Caco-2 (cell line): ENCODE measurements at regions not wholly inside any gene's neighbourhood (a gene's known extent, or its start where the extent isn't known, plus 50 kb on each side); places are given as distances from the start of the nearest gene placed in this dataset.

Source experiments
- BruUV-seq: library from RNA; stranded (reverse); fragments of 400-500 nt; replicated peaks from 2 replicates; lab custom pipeline; 2021; lab: Mats Ljungman, UMichigan
- CTCF ChIA-PET: fragments of 300-600 bp; sonication (Branson Sonifier 250); formaldehyde crosslinking; loops from one replicate; lab custom pipeline; 2022; ENCODE audit warnings: antibody characterized with exemption; lab: Charles Lee
- POLR2A ChIA-PET: fragments of 300-600 bp; sonication (Branson Sonifier 250); formaldehyde crosslinking; loops from one replicate; lab custom pipeline; 2022; ENCODE audit warnings: antibody characterized with exemption; lab: Charles Lee
- DNase-seq, 2 experiments: peaks; one replicate each; pipeline versions ENCODE4 v3.0.0 to v3.0.0-alpha.2; 2020 to 2022
- H3K27me3 ChIP-seq: replicated peaks from 2 replicates; pipeline ENCODE4 v1.6.0; 2011; ENCODE audit warnings: low read length; ENCODE audit not compliant: control insufficient read depth, insufficient read depth
- H3K36me3 ChIP-seq: 2 replicates; pipeline ENCODE4 v1.5.1; 2011; ENCODE audit warnings: low read length; ENCODE audit not compliant: control insufficient read depth, insufficient read depth
- H3K4me1 ChIP-seq: fragments of 250-450 bp; sonication (Bioruptor Pico); 2 replicates; pipeline ENCODE4 v1.5.1; 2020; ENCODE audit warnings: mild to moderate bottlenecking
- H3K4me3 ChIP-seq: 2 replicates; pipeline ENCODE4 v1.5.1; 2011; ENCODE audit warnings: low read depth, mild to moderate bottlenecking, control low read depth, low read length
- H3K9me3 ChIP-seq: fragments of 250-450 bp; sonication (Bioruptor Pico); 2 replicates; pipeline ENCODE4 v1.5.1; 2020; ENCODE audit warnings: mild to moderate bottlenecking, moderate library complexity
- H3K27ac Mint-ChIP-seq: one replicate; pipeline ENCODE4 v1.8.0; 2022; ENCODE audit warnings: mixed read lengths; ENCODE audit not compliant: unreplicated experiment
- H3K27me3 Mint-ChIP-seq: one replicate; pipeline ENCODE4 v1.8.0; 2022; ENCODE audit warnings: mixed read lengths; ENCODE audit not compliant: insufficient read depth, unreplicated experiment
- H3K36me3 Mint-ChIP-seq: one replicate; pipeline ENCODE4 v1.8.0; 2022; ENCODE audit warnings: mild to moderate bottlenecking, mixed read lengths; ENCODE audit not compliant: insufficient read depth, unreplicated experiment
- H3K4me1 Mint-ChIP-seq: one replicate; pipeline ENCODE4 v1.8.0; 2022; ENCODE audit warnings: low read depth, mixed read lengths; ENCODE audit not compliant: unreplicated experiment
- H3K4me3 Mint-ChIP-seq: one replicate; pipeline ENCODE4 v1.8.0; 2022; ENCODE audit warnings: mild to moderate bottlenecking, moderate library complexity, mixed read lengths; ENCODE audit not compliant: unreplicated experiment
- H3K9me3 Mint-ChIP-seq: one replicate; pipeline ENCODE4 v1.8.0; 2022; ENCODE audit warnings: mixed read lengths; ENCODE audit not compliant: unreplicated experiment
- intact Hi-C: fragments of 100-400 bp; cut with micrococcal nuclease; formaldehyde crosslinking; loops from one replicate; pipeline ENCODE4 v1.10.0; 2022; ENCODE audit not compliant: unreplicated experiment
- TF ChIP-seq, protein P1 (sequence below), 2 experiments: fragments of 200-600 bp in 1 of 2; IDR thresholded peaks; 1 replicate in 1 of 2; 2 replicates in 1 of 2; pipeline versions ENCODE4 v1.5.1 to v1.8.0; 2011 to 2022; ENCODE audit warnings: antibody characterized with exemption in 1 of 2, control low read depth in 1 of 2, inconsistent platforms in 1 of 2, low read depth in 1 of 2, low read length in 1 of 2, mild to moderate bottlenecking in 1 of 2, moderate library complexity in 1 of 2; ENCODE audit not compliant: insufficient read depth in 1 of 2, severe bottlenecking in 1 of 2, unreplicated experiment in 1 of 2

DNA sequence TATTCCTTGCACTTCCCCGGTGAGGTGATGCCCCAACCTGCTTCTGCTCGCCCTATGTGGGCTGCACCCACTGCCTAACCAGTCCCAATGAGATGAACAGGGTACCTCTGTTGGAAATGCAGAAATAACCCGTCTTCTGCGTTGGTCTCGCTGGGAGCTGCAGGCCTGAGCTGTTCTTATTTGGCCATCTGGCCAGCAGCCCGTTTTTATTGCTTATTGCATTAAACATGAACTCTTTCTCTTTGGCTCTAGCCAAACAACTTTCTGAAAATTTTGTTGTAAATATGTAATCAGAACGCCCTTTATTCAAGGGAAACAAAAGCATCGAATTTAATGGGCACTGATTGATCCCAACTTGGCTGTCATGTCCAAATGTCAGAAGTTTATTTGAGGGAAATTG, 124.7 kb upstream of the FTMT start:
- peaks cover 17% of the 10 kb centered on the region for H3K4me1 ChIP-seq
- no TSS peak for BruUV-seq
- intact Hi-C loops: no loop called here
- H3K4me3 Mint-ChIP-seq: no peak overlapping the region
- H3K9me3 ChIP-seq: no peaks in the 10 kb centered on the region
- peaks cover 20% of the 10 kb centered on the region for H3K9me3 Mint-ChIP-seq
- no peaks in the 10 kb centered on the region for H3K36me3 ChIP-seq
- CTCF ChIA-PET: no interaction called here
- no peak overlapping the region for H3K27ac Mint-ChIP-seq
- DNase-seq: no peak
- H3K4me1 Mint-ChIP-seq: peaks cover 15% of the 10 kb centered on the region
- POLR2A ChIA-PET: no interaction called here
- no peaks in the 10 kb centered on the region for H3K27me3 ChIP-seq
- TF ChIP-seq, protein P1, sequence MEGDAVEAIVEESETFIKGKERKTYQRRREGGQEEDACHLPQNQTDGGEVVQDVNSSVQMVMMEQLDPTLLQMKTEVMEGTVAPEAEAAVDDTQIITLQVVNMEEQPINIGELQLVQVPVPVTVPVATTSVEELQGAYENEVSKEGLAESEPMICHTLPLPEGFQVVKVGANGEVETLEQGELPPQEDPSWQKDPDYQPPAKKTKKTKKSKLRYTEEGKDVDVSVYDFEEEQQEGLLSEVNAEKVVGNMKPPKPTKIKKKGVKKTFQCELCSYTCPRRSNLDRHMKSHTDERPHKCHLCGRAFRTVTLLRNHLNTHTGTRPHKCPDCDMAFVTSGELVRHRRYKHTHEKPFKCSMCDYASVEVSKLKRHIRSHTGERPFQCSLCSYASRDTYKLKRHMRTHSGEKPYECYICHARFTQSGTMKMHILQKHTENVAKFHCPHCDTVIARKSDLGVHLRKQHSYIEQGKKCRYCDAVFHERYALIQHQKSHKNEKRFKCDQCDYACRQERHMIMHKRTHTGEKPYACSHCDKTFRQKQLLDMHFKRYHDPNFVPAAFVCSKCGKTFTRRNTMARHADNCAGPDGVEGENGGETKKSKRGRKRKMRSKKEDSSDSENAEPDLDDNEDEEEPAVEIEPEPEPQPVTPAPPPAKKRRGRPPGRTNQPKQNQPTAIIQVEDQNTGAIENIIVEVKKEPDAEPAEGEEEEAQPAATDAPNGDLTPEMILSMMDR (IDR thresholded peaks at IDR 0.05; ENCODE audit: insufficient read depth in 1 of 2, low read depth in 1 of 2, low read length in 1 of 2, severe bottlenecking in 1 of 2, unreplicated experiment in 1 of 2): no peak
- no peaks in the 10 kb centered on the region for H3K27me3 Mint-ChIP-seq
- H3K36me3 Mint-ChIP-seq: peaks cover 6% of the 10 kb centered on the region
- no peak overlapping the region for H3K4me3 ChIP-seq

GRCh38 chr5:121731377-121731776, 120.3 kb upstream of the FTMT start:
- CTCF ChIA-PET: no interaction called here
- Histone ChIP-seq H3K27me3 (no peaks in the 10 kb centered on the region), H3K4me1 (no peaks in the 10 kb centered on the region), H3K36me3 (no peaks in the 10 kb centered on the region), H3K4me3 (no peak overlapping the region), H3K9me3 (no peaks in the 10 kb centered on the region)
- DNase-seq: no peak
- Mint-ChIP-seq H3K4me3 (no peak overlapping the region), H3K36me3 (no peaks in the 10 kb centered on the region), H3K27me3 (no peaks in the 10 kb centered on the region), H3K27ac (no peak overlapping the region), H3K9me3 (peaks cover 20% of the 10 kb centered on the region), H3K4me1 (peaks cover 7% of the 10 kb centered on the region)
- POLR2A ChIA-PET: no interaction called here
- TF ChIP-seq, protein P1 (IDR thresholded peaks at IDR 0.05; ENCODE audit: insufficient read depth in 1 of 2, low read depth in 1 of 2, low read length in 1 of 2, severe bottlenecking in 1 of 2, unreplicated experiment in 1 of 2): no peak
- intact Hi-C loops: no loop called here
- no TSS peak for BruUV-seq

DNA sequence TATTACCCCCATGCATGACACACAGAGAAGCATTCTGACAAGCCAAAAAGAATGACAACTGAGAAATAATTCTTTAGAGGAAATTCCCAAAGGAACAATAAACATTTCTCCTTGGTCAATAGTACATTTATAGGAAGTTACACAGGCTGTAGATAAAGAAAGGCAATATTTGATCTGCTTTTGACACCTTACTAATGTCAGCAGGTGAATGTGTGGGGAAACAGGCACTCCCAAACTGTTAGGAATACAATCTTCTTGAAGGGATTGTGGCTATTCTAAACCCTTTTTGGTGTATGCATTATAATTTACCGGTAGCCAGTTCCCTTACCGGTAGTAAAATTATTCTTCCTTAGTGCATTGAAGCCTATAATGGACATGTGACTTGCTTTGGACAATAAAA, 116.1 kb upstream of the FTMT start:
- intact Hi-C loops: no loop called here
- H3K27me3 ChIP-seq: no peaks in the 10 kb centered on the region
- ChIA-PET CTCF (no interaction called here), POLR2A (no interaction called here)
- Mint-ChIP-seq H3K27me3 (no peaks in the 10 kb centered on the region), H3K4me3 (no peak overlapping the region), H3K4me1 (no peaks in the 10 kb centered on the region), H3K27ac (no peak overlapping the region), H3K36me3 (no peaks in the 10 kb centered on the region), H3K9me3 (peaks cover 4% of the 10 kb centered on the region)
- no TSS peak for BruUV-seq
- H3K4me3 ChIP-seq: no peak overlapping the region
- TF ChIP-seq, protein P1 (IDR thresholded peaks at IDR 0.05; ENCODE audit: insufficient read depth in 1 of 2, low read depth in 1 of 2, low read length in 1 of 2, severe bottlenecking in 1 of 2, unreplicated experiment in 1 of 2): no peak
- no peaks in the 10 kb centered on the region for H3K4me1 ChIP-seq
- no peaks in the 10 kb centered on the region for H3K9me3 ChIP-seq
- no peaks in the 10 kb centered on the region for H3K36me3 ChIP-seq
- no peak for DNase-seq
